Skeletal muscle cell (primary cell): ENCODE measurements at regions not wholly inside any gene's neighbourhood (a gene's known extent, or its start where the extent isn't known, plus 50 kb on each side); places are given as distances from the start of the nearest gene placed in this dataset.

Experiments used
- DNase-seq: peaks from one replicate; pipeline ENCODE4 v3.0.0-alpha.2; 2010; ENCODE audit warnings: low read depth
- H3K4me3 ChIP-seq: 2 replicates; pipeline ENCODE4 v1.5.1; 2011; ENCODE audit warnings: low read depth, mild to moderate bottlenecking, control low read depth, low read length, moderate library complexity

- no peak overlapping the region for H3K4me3 ChIP-seq
- DNase-seq, result no peak
These were observed 585.2 kb downstream of the TRAM1L1 start for GRCh38 chr4:116500225-116500624.

GRCh38 chr4:116489739-116490138, 595.6 kb downstream of the TRAM1L1 start:
- no peak overlapping the region for H3K4me3 ChIP-seq
- DNase-seq, result no peak

- DNase-seq, result no peak
These were observed 599.0 kb downstream of the TRAM1L1 start for GRCh38 chr4:116486401-116486800.

GRCh38 chr4:116480546-116480945, 604.8 kb downstream of the TRAM1L1 start:
- H3K4me3 ChIP-seq, result no peak overlapping the region
- DNase-seq, result no peak

More at GRCh38 chr4:116486401-116486800, 599.0 kb downstream of the TRAM1L1 start:
- no peak overlapping the region for H3K4me3 ChIP-seq

DNA sequence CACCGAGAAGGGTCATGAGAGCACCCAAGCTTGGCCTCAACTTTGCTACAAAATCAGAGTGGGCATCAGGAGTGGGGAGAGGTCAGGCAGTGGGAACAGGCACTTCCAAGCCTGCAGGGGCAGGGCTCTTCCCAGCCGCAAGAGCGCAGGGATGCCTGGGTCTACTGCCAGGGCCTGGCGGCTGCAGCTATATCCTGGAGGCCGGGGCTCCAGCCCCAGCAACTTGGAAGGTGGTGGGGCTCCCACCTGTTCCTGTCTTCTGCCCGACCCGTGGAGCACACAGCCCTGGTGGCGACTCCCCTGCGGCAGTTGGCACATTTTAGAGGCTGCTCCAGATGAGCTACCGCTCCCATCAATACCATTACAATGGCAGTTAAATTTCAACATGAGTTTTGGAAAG, 607.0 kb downstream of the TRAM1L1 start:
- no peak for DNase-seq
- H3K4me3 ChIP-seq, result no peak overlapping the region

DNA sequence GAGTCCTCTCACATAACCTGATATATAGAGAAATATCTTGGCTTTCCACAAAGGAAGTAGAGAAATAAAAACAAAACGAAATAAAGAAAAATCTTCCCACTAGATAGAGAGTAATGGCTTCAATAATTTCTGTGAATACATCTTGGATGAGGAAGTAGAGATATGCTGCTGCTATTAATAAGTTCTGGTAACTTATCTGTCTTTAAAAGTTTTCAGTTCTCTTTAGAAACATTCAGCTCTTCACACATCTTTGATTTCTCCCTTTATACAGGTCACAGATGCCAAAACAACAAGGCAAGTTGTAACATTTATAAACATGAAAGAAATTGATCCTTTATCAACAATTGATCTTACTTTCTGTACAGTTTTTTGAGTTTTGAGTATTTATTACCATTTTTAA, 615.8 kb downstream of the TRAM1L1 start:
- no peak overlapping the region for H3K4me3 ChIP-seq

DNA sequence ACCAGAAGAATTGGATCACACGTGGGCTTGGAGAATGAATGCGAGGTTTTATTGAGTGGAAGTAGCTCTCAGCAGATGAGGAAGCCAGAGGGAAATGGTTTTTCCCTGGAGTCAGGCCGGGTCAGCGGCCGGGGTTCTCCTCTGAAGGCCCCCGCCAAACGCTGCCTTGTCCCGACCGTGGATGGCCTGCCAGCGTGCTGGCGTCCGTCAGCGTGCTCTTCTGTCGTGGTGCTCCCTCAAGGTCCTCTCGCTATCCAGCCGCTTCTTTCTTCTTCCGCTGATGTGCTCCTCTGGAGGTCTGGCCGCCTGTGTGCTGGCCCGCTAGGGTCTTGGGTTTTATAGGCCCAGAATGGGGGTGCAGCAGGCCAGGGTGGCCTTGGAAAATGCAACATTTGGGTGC, 632.2 kb downstream of the TRAM1L1 start:
- no peak for DNase-seq
- H3K4me3 ChIP-seq, result no peak overlapping the region

More for the DNA sequence above, 615.8 kb downstream of the TRAM1L1 start:
- no peak for DNase-seq

DNA sequence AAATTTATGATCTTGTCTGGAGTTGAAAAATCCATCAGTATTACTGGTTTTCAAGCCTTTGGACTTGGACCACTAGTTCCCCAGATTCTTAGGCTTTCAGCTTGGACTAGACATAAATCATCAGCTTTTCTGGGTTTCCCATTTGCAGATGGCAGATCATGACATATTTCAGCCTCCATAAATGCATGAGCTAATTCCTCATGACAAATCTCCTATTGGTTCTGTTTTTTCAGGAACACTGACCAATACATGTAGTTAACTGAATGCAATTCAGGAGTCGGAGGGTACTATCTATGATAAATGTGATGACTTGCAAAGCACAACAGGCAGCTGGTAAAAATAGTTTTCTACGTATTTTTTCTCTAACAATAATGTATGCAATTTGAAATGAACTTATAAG, 635.6 kb downstream of the TRAM1L1 start:
- H3K4me3 ChIP-seq, result no peak overlapping the region
- DNase-seq, result no peak

DNA sequence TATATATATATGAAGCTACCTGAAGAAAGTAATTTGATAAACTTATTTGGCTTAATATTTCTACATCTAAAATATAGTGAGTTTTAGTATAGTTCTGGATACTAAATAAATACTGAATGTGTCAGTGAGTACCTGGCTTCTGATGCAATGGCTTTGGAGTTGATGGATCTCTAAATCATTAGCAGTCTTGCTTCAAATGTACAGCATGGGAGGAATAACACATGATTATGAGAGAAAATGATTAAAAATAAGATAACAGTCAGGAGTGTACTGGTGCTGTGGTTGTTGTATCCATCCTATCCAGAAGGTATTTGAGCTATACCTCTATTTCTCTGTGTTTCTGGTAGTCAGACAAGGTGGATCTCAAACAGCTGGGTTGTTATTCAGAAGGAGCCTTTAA, 641.3 kb downstream of the TRAM1L1 start:
- no peak for DNase-seq
- no peak overlapping the region for H3K4me3 ChIP-seq

DNA sequence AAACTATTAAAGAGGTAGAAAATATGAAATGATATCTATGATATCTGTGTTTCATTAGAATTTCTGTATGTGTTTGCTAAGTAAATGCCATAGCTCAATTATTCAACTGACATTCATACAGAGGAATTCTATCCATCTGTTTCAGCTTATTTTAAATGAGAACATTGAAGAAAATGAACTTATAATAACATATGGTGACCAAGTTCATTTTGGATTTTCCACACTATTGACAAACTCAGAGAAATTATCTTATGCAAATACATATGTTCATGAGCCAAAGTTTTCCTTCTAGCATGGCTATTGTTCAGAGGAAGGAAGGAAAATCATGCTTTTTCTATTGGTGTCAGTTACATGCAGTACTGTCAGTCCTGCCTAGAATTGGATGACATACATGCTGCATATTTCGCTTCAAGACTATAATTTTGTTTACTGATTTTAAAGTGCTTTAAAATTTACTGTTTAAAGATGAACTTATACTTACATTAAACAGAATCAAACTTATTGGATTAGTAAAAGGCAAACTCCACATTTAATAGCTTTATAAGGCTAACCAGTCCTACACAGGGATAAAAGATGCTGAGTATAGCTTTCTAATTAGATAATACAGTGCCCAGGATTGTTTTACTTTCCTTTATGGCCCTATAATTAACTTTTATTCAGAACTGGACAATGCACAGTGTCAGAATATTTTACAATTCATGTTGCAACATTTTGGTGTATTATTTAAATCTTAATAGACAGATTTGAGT, 646.2 kb downstream of the TRAM1L1 start:
- DNase-seq, result no peak
- no peak overlapping the region for H3K4me3 ChIP-seq

GRCh38 chr4:116438417-116438816, 647.0 kb downstream of the TRAM1L1 start:
- no peak overlapping the region for H3K4me3 ChIP-seq
- no peak for DNase-seq

- DNase-seq, result no peak
- H3K4me3 ChIP-seq, result no peak overlapping the region
These were observed 657.7 kb downstream of the TRAM1L1 start for GRCh38 chr4:116427666-116428065.

GRCh38 chr4:116413222-116413621, 672.2 kb downstream of the TRAM1L1 start:
- H3K4me3 ChIP-seq, result no peak overlapping the region
- DNase-seq, result no peak

GRCh38 chr4:116401293-116401692, 684.1 kb downstream of the TRAM1L1 start:
- no peak overlapping the region for H3K4me3 ChIP-seq
- no peak for DNase-seq

- DNase-seq, result no peak
- H3K4me3 ChIP-seq, result no peak overlapping the region
These were observed 684.9 kb downstream of the TRAM1L1 start for GRCh38 chr4:116400480-116400879.

DNA sequence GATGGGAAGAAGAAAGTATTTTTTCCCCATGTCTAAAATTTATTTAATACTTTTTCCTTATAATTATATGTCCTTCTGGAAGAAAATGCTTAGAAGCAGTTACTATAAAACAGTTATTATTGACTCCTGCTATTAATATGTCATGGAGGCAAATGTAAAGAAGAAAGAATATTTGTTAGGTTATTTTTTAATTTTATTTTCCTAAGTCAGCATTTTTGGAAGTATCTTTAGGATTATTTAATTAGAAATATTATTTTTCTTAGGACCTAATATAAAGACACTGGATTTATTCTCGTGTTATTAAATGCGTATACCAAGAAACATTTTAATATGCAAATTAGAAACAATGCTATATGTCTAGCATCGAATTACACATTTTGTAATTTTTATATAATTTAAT, 687.7 kb downstream of the TRAM1L1 start:
- no peak overlapping the region for H3K4me3 ChIP-seq
- no peak for DNase-seq

DNA sequence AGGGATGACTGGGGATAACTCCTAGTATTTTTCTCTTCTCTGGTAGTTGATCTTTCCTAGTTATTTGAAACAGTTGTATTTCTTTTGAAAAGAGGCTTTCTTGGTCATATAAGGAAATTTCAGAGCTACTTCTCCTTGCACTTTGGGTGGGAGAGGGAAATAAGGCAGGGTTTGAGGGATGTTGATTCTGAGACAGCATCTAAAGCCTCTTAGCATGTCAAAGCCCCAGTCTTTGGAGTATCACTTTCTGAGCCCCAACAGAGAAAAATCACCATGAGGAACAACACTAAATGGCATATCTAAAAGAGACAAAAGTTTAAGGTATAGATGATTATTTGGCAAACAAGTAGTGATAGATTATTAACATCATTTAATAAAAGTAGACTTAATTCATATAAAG, 688.1 kb downstream of the TRAM1L1 start:
- no peak for DNase-seq
- no peak overlapping the region for H3K4me3 ChIP-seq

GRCh38 chr4:116395408-116395807, 690.0 kb downstream of the TRAM1L1 start:
- H3K4me3 ChIP-seq, result no peak overlapping the region
- no peak for DNase-seq

- no peak for DNase-seq
- no peak overlapping the region for H3K4me3 ChIP-seq
These were observed 694.4 kb downstream of the TRAM1L1 start for GRCh38 chr4:116391020-116391419.

DNA sequence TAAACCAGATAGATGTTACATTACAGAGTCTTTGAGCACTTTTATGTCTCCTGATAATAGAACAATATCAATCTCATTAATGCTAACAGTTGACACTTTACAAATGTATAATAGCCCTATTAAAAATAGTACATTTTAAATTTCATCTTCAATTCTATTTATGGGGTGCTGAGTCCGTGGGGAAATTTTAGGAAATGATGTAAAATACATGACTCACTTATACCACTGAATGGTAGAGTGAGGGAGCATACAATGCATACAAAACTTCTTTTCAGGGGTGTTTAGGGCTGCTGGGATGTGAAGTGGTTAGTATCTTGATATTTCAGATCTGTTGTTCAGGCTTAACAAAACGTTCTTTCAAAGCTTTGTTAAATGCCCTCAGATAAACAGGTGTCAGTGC, 696.2 kb downstream of the TRAM1L1 start:
- no peak for DNase-seq

DNA sequence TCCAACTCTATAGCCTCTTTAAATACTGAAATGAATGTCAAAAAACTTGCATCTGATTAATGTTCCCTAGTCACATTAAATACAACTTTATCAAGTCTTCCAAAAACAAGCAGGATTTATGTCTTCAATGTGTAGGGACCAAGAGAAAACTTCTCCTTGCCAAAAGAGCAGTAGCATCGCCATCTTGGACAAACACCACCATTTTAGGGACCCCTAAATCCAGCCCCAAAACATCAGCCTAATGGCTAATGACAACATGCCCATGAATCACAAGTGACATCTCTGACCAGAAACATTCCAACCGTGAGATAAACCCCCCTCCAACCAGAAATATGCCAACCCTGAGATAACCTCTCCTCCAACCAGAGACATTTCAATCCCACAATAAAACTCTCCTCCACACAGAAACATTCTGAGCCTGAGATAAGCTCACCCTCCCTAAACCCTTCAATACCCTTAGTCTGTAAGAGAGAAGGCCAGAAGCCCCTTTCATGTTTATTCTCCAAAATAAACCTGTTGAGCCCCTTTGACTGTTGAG, 697.4 kb downstream of the TRAM1L1 start:
- no peak for DNase-seq
- no peak overlapping the region for H3K4me3 ChIP-seq

More for the DNA sequence above, 696.2 kb downstream of the TRAM1L1 start:
- no peak overlapping the region for H3K4me3 ChIP-seq
